Medulla oblongata (tissue), 1 donor: ENCODE measurements at regions not wholly inside any gene's neighbourhood (a gene's known extent, or its start where the extent isn't known, plus 50 kb on each side); places are given as distances from the start of the nearest gene placed in this dataset.

Experiments used
- DNase-seq: peaks from one replicate; pipeline ENCODE4 v3.0.0-alpha.2; 2015; ENCODE audit errors: extremely low spot score

GRCh38 chr16:54477714-54478113 is 191.1 kb upstream of the IRX3 start:
- DNase-seq: no peak

- DNase-seq: no peak
Measured at GRCh38 chr16:54475019-54475601, 188.5 kb upstream of the IRX3 start.

- no peak for DNase-seq
Measured at GRCh38 chr16:54473226-54473993, 186.8 kb upstream of the IRX3 start.

GRCh38 chr16:54467398-54467797 is 180.8 kb upstream of the IRX3 start:
- DNase-seq: no peak

- DNase-seq: no peak
Measured at GRCh38 chr16:54466233-54466632, 179.6 kb upstream of the IRX3 start.

GRCh38 chr16:54465063-54465462 is 178.5 kb upstream of the IRX3 start:
- no peak for DNase-seq

- DNase-seq: no peak
Measured at GRCh38 chr16:54462771-54463170, 176.2 kb upstream of the IRX3 start.

GRCh38 chr16:54462151-54462651 is 175.6 kb upstream of the IRX3 start:
- DNase-seq: no peak

GRCh38 chr16:54460263-54460860 is 173.8 kb upstream of the IRX3 start:
- DNase-seq: no peak

- DNase-seq: no peak
Measured at GRCh38 chr16:54459509-54460262, 173.1 kb upstream of the IRX3 start.

GRCh38 chr16:54458923-54459322 is 172.3 kb upstream of the IRX3 start:
- DNase-seq: no peak

- no peak for DNase-seq
Measured at GRCh38 chr16:54456291-54456690, 169.7 kb upstream of the IRX3 start.

- no peak for DNase-seq
Measured at GRCh38 chr16:54455030-54455725, 168.6 kb upstream of the IRX3 start.

- DNase-seq: no peak
Measured at GRCh38 chr16:54454616-54455015, 168.0 kb upstream of the IRX3 start.

GRCh38 chr16:54453871-54454270 is 167.3 kb upstream of the IRX3 start:
- no peak for DNase-seq

- no peak for DNase-seq
Measured at GRCh38 chr16:54447576-54448440, 161.2 kb upstream of the IRX3 start.

- DNase-seq: no peak
Measured at GRCh38 chr16:54446639-54447038, 160.1 kb upstream of the IRX3 start.

GRCh38 chr16:54444851-54445458 is 158.4 kb upstream of the IRX3 start:
- no peak for DNase-seq

GRCh38 chr16:54443839-54444238 is 157.3 kb upstream of the IRX3 start:
- DNase-seq: no peak

GRCh38 chr16:54443352-54443751 is 156.8 kb upstream of the IRX3 start:
- no peak for DNase-seq
